ENCODE measurements at regions not wholly inside any gene's neighbourhood (a gene's known extent, or its start where the extent isn't known, plus 50 kb on each side); places are given as distances from the start of the nearest gene placed in this dataset.

GRCh38 chr2:120809609-120810440, 74.2 kb downstream of the GLI2 start:
- no peaks in the 10 kb centered on the region for H3K9me3 ChIP-seq
- TF ChIP-seq CTCF (IDR thresholded peaks at IDR 0.05) (no peak), POLR2A (IDR thresholded peaks at IDR 0.05) (no peak)
- H3K4me3 ChIP-seq: no peak overlapping the region
- H3K36me3 ChIP-seq: no peaks in the 10 kb centered on the region
- H3K27ac ChIP-seq: no peak overlapping the region
- no peak for DNase-seq
- no peaks in the 10 kb centered on the region for H3K27me3 ChIP-seq
- intact Hi-C loops (cut with DNase I; ENCODE audit: low total_unique reads): no loop called here
- no peaks in the 10 kb centered on the region for H3K4me1 ChIP-seq

GRCh38 chr2:120810639-120811038, 75.0 kb downstream of the GLI2 start:
- Histone ChIP-seq H3K27ac (no peak overlapping the region), H3K4me3 (no peak overlapping the region), H3K9me3 (no peaks in the 10 kb centered on the region), H3K27me3 (no peaks in the 10 kb centered on the region), H3K4me1 (no peaks in the 10 kb centered on the region), H3K36me3 (no peaks in the 10 kb centered on the region)
- intact Hi-C loops (cut with DNase I; ENCODE audit: low total_unique reads): no loop called here
- no peak for TF ChIP-seq CTCF (IDR thresholded peaks at IDR 0.05)
- no peak for TF ChIP-seq POLR2A (IDR thresholded peaks at IDR 0.05)
- DNase-seq: no peak

GRCh38 chr2:120812866-120813265, 77.2 kb downstream of the GLI2 start:
- H3K27me3 ChIP-seq: no peaks in the 10 kb centered on the region
- no peak for DNase-seq
- TF ChIP-seq POLR2A (IDR thresholded peaks at IDR 0.05): no peak
- TF ChIP-seq CTCF (IDR thresholded peaks at IDR 0.05): no peak
- H3K4me1 ChIP-seq: no peaks in the 10 kb centered on the region
- intact Hi-C loops (cut with DNase I; ENCODE audit: low total_unique reads): no loop called here
- no peak overlapping the region for H3K27ac ChIP-seq
- no peaks in the 10 kb centered on the region for H3K9me3 ChIP-seq
- no peak overlapping the region for H3K4me3 ChIP-seq
- H3K36me3 ChIP-seq: no peaks in the 10 kb centered on the region

GRCh38 chr2:120814352-120814751, 78.7 kb downstream of the GLI2 start:
- no peak for DNase-seq
- H3K27me3 ChIP-seq: no peaks in the 10 kb centered on the region

More at GRCh38 chr2:120814352-120814751, 78.7 kb downstream of the GLI2 start:
- H3K27ac ChIP-seq: no peak overlapping the region
- TF ChIP-seq POLR2A (IDR thresholded peaks at IDR 0.05) (no peak), CTCF (IDR thresholded peaks at IDR 0.05) (no peak)
- H3K36me3 ChIP-seq: no peaks in the 10 kb centered on the region
- H3K9me3 ChIP-seq: no peaks in the 10 kb centered on the region
- no peak overlapping the region for H3K4me3 ChIP-seq
- intact Hi-C loops (cut with DNase I; ENCODE audit: low total_unique reads): no loop called here
- no peaks in the 10 kb centered on the region for H3K4me1 ChIP-seq
